GM21786 (cell line): ENCODE measurements at regions not wholly inside any gene's neighbourhood (a gene's known extent, or its start where the extent isn't known, plus 50 kb on each side); places are given as distances from the start of the nearest gene placed in this dataset.
"Not testable (repeated sequence)": the region's sequence is repeated elsewhere in the genome, so short reads cannot be mapped to it uniquely, and the experiment has no call there.

Experiments
- ATAC-seq: cut with Tn5 transposase; IDR thresholded peaks from one replicate; pipeline ENCODE4 v1.9.1; 2021; ENCODE audit not compliant: unreplicated experiment

DNA sequence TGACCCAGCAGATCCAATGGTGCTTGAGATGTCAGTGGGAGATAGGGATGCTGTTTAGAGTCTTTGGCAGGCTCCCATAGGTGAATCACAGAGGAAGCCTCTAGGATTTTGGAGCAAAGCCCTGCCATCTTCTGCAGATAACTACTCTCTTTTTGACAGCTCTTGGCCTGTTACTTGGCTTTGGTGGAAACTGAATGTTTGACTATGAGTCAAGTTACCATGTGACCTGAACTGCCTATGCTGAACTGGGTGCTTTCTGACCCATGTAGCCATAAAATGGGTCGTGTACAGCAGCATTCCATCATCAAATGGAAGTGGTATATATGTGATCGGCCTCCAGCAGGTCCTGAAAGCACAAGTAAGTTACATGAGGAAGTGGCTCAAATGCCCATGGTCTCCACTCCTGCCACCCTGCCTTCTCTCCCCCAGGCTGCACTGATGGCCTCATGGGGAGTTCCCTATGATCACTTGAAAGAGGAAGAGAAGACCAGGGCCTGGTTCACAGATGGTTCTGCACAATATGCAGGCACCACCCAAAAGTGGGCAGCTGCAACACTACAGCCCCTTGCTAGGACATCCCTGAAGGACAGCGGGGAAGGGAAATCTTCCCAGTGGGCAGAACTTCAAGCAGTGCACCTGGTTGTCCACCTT, 105.6 kb upstream of the ZC3H12A start:
- not testable (repeated sequence) for ATAC-seq

- no peak for ATAC-seq
Observed at GRCh38 chr1:37372302-37372701, 102.1 kb upstream of the ZC3H12A start.

DNA sequence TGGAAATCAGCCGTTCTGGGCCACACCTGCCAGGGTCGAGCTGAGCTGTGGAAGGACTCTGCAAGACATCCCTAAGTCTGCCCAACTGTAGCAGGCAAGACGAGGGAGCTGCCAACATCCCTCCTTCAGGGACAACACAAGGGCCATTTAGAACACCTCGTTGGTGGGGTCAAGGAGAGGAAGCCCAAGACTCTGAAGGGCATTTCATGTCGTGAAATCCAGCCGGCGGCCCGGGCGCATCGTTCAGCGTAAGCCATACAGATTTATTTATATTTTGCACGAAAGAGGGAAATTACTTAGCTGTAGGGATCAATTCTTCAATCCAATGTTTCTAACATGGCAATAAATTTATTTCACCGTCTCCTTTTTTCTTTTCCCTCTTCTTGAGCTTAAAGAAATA, 101.7 kb upstream of the ZC3H12A start:
- ATAC-seq: no peak

GRCh38 chr1:37373413-37373812, 101.0 kb upstream of the ZC3H12A start:
- ATAC-seq: no peak

DNA sequence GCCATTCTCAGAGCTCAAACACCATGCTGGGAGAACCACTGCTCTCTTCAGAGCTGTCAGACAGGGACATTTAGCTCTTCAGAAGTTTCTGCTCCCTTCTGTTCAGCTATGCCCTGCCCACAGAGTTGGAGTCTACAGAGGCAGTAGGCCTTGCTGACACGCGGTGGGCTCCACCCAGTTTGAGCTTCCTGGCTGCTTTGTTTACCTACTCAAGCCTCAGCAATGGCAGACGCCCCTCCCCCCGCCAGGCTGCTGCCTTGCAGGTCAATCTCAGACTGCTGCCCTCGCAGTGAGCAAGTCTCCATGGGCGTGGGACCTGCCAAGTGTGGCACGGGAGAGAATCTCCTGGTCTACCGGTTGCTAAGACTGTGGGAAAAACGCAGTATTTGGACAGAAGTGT, 93.8 kb upstream of the ZC3H12A start:
- not testable (repeated sequence) for ATAC-seq

DNA sequence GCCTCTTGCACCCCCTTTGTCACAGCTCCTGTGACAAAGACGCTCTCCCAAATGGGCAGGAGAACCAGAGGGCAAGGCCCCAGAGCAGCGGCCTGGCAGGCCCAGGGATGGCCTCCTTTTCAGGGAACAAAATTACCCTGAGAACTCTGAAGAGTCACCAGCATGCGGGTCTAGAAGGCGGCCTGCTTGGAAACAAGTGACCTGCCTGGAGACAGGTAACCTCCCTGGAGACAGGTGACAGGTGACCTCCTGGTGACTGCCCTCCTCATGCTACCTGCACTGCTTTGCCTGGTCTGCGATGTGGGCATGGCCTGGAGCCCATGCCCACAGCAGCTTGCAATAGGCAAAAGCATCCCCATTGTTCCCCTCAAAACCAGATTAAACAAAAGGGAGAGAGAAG, 86.5 kb upstream of the ZC3H12A start:
- ATAC-seq: no peak

GRCh38 chr1:37389327-37389726, 85.1 kb upstream of the ZC3H12A start:
- ATAC-seq: no peak

- no peak for ATAC-seq
Observed at GRCh38 chr1:37391211-37392011, 83.0 kb upstream of the ZC3H12A start.

DNA sequence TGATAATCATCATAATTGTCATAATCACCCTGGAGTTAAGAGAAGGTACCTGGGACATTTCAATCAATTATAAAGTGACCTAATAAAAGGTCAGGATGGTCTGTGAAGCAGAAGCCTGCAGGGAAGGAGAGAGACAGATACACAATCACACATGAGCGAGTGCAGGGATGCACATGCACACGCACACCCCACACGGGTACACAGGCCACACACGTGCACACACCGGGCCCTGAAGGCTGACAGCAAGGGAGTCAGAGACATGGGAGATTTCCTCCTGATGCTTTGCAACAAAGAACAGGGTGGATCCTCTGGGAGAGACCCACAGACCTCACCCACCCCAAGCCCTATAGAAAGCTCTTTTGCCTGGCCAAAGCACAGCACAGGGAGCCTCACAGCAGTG, 82.3 kb upstream of the ZC3H12A start:
- no peak for ATAC-seq

DNA sequence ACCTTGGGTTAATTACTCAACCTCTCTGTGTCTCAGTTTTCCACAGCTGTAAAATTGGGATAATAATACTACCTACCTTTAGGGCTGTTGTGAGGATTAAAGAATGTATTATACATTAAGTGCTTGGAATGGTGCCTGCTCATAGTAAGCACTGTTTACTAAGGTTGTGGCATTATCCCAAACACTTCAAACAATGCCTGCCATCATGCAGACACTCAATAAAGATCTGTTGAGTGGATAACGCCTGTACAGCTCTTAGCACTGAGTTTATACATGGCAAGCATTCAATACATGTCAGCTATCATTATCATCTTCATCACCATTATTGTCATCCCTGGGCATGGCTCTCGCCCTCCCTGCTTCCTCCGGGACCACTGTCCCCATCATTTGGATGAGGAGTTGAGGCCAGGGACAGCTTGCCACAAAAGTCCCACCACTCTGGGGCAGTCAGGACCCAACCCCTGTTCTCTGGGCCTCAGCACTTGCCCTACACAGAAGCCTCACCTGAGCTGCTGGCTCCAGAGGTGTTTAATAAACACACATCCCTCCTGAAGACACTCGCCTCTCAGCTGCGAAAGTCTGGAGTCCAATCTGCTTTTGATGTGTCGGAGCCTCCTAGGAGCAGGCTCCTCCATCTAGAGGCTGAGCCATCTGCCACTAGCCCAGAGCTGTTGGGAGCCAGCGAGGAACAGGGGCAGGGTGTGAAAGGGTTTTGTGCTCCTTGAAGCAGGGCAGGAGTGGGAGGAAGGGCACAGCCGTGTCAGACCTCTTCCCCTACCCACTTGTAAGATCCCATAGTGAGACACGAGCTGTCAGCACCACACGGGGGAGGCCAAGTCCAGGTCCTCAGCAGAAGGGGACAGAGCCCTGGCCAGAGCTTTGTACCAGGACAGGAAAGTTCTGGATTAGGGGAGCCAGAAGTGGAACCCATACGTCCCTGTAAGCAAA, 80.9 kb upstream of the ZC3H12A start:
- no peak for ATAC-seq

GRCh38 chr1:37394574-37395464, 79.6 kb upstream of the ZC3H12A start:
- ATAC-seq: no peak

GRCh38 chr1:37398096-37398495, 76.3 kb upstream of the ZC3H12A start:
- no peak for ATAC-seq

DNA sequence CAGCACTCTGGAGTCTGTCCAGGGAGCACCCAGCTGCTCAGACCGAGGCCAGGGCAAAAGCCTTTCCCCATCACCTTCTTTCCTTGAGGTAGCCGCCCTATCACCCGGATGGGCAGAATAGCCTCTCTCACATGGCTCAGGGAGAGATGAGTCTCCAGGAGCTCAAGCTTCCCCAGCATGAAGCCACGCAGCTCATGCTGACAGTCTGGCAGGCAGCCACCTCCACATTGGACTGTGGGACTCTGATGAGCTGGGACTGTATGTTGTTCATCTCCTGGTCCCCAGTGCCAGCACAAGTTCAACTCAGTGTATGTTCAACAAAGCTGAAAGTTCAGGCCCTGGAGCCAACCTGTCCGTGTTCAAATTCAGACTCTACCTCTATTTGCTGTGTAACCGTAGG, 75.2 kb upstream of the ZC3H12A start:
- no peak for ATAC-seq

GRCh38 chr1:37399830-37400464, 74.4 kb upstream of the ZC3H12A start:
- ATAC-seq: no peak

- no peak for ATAC-seq
Observed at GRCh38 chr1:37400466-37401225, 73.7 kb upstream of the ZC3H12A start.

GRCh38 chr1:37403166-37403565, 71.2 kb upstream of the ZC3H12A start:
- no peak for ATAC-seq

- ATAC-seq: no peak
Observed at GRCh38 chr1:37404711-37405110, 69.7 kb upstream of the ZC3H12A start.

DNA sequence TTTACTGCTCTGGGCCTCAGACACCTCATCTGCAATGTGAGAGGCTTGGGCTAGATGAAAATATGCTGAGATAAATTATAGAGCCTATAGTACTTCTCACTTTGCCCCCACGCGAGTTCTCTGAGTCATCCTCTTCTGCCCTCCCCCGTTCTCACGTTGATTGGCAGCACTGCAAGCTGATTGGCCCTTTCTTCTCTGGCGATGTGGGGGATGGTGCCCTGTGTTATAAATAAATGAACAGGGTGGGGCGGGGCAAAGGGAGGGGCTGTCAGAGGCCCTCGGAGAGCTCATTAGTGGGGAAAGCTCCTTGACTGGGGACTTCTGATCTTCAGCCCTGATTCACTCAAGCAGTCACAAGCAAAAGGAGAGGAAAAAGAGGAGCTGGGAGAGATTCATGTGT, 64.3 kb upstream of the ZC3H12A start:
- no peak for ATAC-seq

DNA sequence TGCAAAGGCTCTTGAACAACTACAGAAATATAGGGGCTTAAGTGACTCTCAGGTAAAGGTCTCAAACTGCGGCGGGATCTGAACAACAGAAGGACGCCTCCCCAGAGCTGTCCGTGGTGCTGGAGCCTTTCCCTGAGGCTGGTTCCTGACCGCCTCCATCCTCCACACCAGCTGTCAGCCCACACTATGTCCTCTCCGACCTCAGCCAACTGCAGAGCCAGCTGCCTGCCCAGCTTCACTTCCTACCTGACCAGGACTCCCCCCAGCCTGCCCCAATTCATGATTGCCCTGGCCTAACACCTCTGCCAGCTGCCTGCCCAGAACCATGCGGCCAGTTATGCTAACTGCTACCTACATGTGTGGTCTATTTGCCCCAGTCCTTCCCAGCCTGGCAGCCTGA, 63.6 kb upstream of the ZC3H12A start:
- ATAC-seq: no peak
